ENCODE measurements at regions not wholly inside any gene's neighbourhood (a gene's known extent, or its start where the extent isn't known, plus 50 kb on each side); places are given as distances from the start of the nearest gene placed in this dataset.

GRCh38 chr6:100944644-100945043, 63.5 kb upstream of the ASCC3 start:
- H3K27ac ChIP-seq: no peak overlapping the region
- no peak for TF ChIP-seq CTCF (conservative IDR thresholded peaks at IDR 0.05)

- TF ChIP-seq CTCF (conservative IDR thresholded peaks at IDR 0.05): no peak
- H3K27ac ChIP-seq: no peak overlapping the region
These were observed 65.0 kb upstream of the ASCC3 start for GRCh38 chr6:100946021-100946540.

- H3K27ac ChIP-seq: no peak overlapping the region
These were observed 65.6 kb upstream of the ASCC3 start for GRCh38 chr6:100946711-100947110.

GRCh38 chr6:100948381-100949133, 67.4 kb upstream of the ASCC3 start:
- no peak for TF ChIP-seq CTCF (conservative IDR thresholded peaks at IDR 0.05)
- H3K27ac ChIP-seq: no peak overlapping the region

More at GRCh38 chr6:100946711-100947110, 65.6 kb upstream of the ASCC3 start:
- TF ChIP-seq CTCF (conservative IDR thresholded peaks at IDR 0.05): no peak

GRCh38 chr6:100952006-100952405, 70.9 kb upstream of the ASCC3 start:
- H3K27ac ChIP-seq: peak overlapping the region; percentile 71
- no peak for TF ChIP-seq CTCF (conservative IDR thresholded peaks at IDR 0.05)

- no peak for TF ChIP-seq CTCF (conservative IDR thresholded peaks at IDR 0.05)
- H3K27ac ChIP-seq: no peak overlapping the region
These were observed 78.2 kb upstream of the ASCC3 start for GRCh38 chr6:100959280-100959679.

GRCh38 chr6:100962466-100962865, 81.3 kb upstream of the ASCC3 start:
- H3K27ac ChIP-seq: no peak overlapping the region
- TF ChIP-seq CTCF (conservative IDR thresholded peaks at IDR 0.05): no peak

Data from VCaP (cell line).